ENCODE measurements at regions not wholly inside any gene's neighbourhood (a gene's known extent, or its start where the extent isn't known, plus 50 kb on each side); places are given as distances from the start of the nearest gene placed in this dataset.
A peak's percentile ranks its signal among the peaks of the same experiment; 100 is the strongest.

- H2AFZ ChIP-seq (ENCODE audit: low read depth, low read length) = peak overlapping the region; percentile 21
- no peak overlapping the region for H3K27ac ChIP-seq (ENCODE audit: low read depth, low read length)
Observed at GRCh38 chr10:69684020-69684980, 54.3 kb downstream of the FAM241B start.

GRCh38 chr10:69684981-69685353 lies 54.9 kb downstream of the FAM241B start:
- peaks cover 20% of the 10 kb centered on the region for H3K27me3 ChIP-seq (ENCODE audit: insufficient read depth, low read length)
- DNase-seq (ENCODE audit: low read depth) = no peak
- no peaks in the 10 kb centered on the region for H4K20me1 ChIP-seq (ENCODE audit: insufficient read depth, low read length)
- H3K36me3 ChIP-seq (ENCODE audit: insufficient read depth, low read length) = no peaks in the 10 kb centered on the region
- Mint-ChIP-seq H3K9me3 (ENCODE audit: unreplicated experiment) (peaks cover 5% of the 10 kb centered on the region), H3K27ac (ENCODE audit: unreplicated experiment) (no peak overlapping the region), H3K4me3 (ENCODE audit: unreplicated experiment) (no peak overlapping the region), H3K4me1 (ENCODE audit: low read depth, unreplicated experiment) (peaks cover 20% of the 10 kb centered on the region), H3K27me3 (ENCODE audit: low read depth, unreplicated experiment) (peaks cover 58% of the 10 kb centered on the region), H3K36me3 (ENCODE audit: low read depth, unreplicated experiment) (no peaks in the 10 kb centered on the region)
- TF ChIP-seq EZH2 (IDR thresholded peaks at IDR 0.05; ENCODE audit: insufficient read depth, low read length) (no peak), CTCF (IDR thresholded peaks at IDR 0.05; ENCODE audit: insufficient read depth, low read depth, low read length) (no peak)
- peaks cover 18% of the 10 kb centered on the region for H3K4me1 ChIP-seq (ENCODE audit: insufficient read depth, low read length)
- H3K9ac ChIP-seq (ENCODE audit: low read length) = no peak overlapping the region
- H3K9me3 ChIP-seq (ENCODE audit: insufficient read depth, low read depth, low read length) = no peaks in the 10 kb centered on the region
- no peak for FAIRE-seq
- peak overlapping the region; percentile 18 for H3K4me2 ChIP-seq (ENCODE audit: low read length)
- no peak overlapping the region for H3K4me3 ChIP-seq (ENCODE audit: insufficient read depth, low read depth, low read length)
- no peak overlapping the region for H2AFZ ChIP-seq (ENCODE audit: low read depth, low read length)
- no peak overlapping the region for H3K27ac ChIP-seq (ENCODE audit: low read depth, low read length)
- H3K79me2 ChIP-seq (ENCODE audit: insufficient read depth, low read length) = no peaks in the 10 kb centered on the region

More at GRCh38 chr10:69684020-69684980, 54.3 kb downstream of the FAM241B start:
- H3K36me3 ChIP-seq (ENCODE audit: insufficient read depth, low read length) = no peaks in the 10 kb centered on the region
- no peaks in the 10 kb centered on the region for H3K36me3 Mint-ChIP-seq (ENCODE audit: low read depth, unreplicated experiment)
- H3K4me3 Mint-ChIP-seq (ENCODE audit: unreplicated experiment) = no peak overlapping the region
- no peaks in the 10 kb centered on the region for H3K9me3 ChIP-seq (ENCODE audit: insufficient read depth, low read depth, low read length)
- FAIRE-seq = no peak
- H4K20me1 ChIP-seq (ENCODE audit: insufficient read depth, low read length) = no peaks in the 10 kb centered on the region
- H3K4me3 ChIP-seq (ENCODE audit: insufficient read depth, low read depth, low read length) = no peak overlapping the region
- H3K9ac ChIP-seq (ENCODE audit: low read length) = no peak overlapping the region
- H3K79me2 ChIP-seq (ENCODE audit: insufficient read depth, low read length) = no peaks in the 10 kb centered on the region
- peak; percentile 40 for DNase-seq (ENCODE audit: low read depth)
- H3K4me1 Mint-ChIP-seq (ENCODE audit: low read depth, unreplicated experiment) = peaks cover 21% of the 10 kb centered on the region
- H3K4me1 ChIP-seq (ENCODE audit: insufficient read depth, low read length) = peaks cover 21% of the 10 kb centered on the region
- TF ChIP-seq CTCF (IDR thresholded peaks at IDR 0.05; ENCODE audit: insufficient read depth, low read depth, low read length) (no peak), EZH2 (IDR thresholded peaks at IDR 0.05; ENCODE audit: insufficient read depth, low read length) (no peak)
- H3K27ac Mint-ChIP-seq (ENCODE audit: unreplicated experiment) = no peak overlapping the region
- peaks cover 26% of the 10 kb centered on the region for H3K27me3 ChIP-seq (ENCODE audit: insufficient read depth, low read length)
- H3K9me3 Mint-ChIP-seq (ENCODE audit: unreplicated experiment) = peaks cover 6% of the 10 kb centered on the region
- peak overlapping the region; percentile 18 for H3K4me2 ChIP-seq (ENCODE audit: low read length)
- H3K27me3 Mint-ChIP-seq (ENCODE audit: low read depth, unreplicated experiment) = peaks cover 59% of the 10 kb centered on the region

GRCh38 chr10:69685426-69685801 lies 55.4 kb downstream of the FAM241B start:
- DNase-seq (ENCODE audit: low read depth) (peak; percentile 8), FAIRE-seq (no peak)
- H3K9me3 Mint-ChIP-seq (ENCODE audit: unreplicated experiment) = peaks cover 5% of the 10 kb centered on the region
- Histone ChIP-seq H3K36me3 (ENCODE audit: insufficient read depth, low read length) (no peaks in the 10 kb centered on the region), H3K9me3 (ENCODE audit: insufficient read depth, low read depth, low read length) (no peaks in the 10 kb centered on the region), H3K4me3 (ENCODE audit: insufficient read depth, low read depth, low read length) (no peak overlapping the region), H3K79me2 (ENCODE audit: insufficient read depth, low read length) (no peaks in the 10 kb centered on the region), H2AFZ (ENCODE audit: low read depth, low read length) (no peak overlapping the region), H3K27me3 (ENCODE audit: insufficient read depth, low read length) (peaks cover 16% of the 10 kb centered on the region), H3K4me2 (ENCODE audit: low read length) (peak overlapping the region; percentile 18), H3K27ac (ENCODE audit: low read depth, low read length) (no peak overlapping the region), H3K4me1 (ENCODE audit: insufficient read depth, low read length) (peaks cover 18% of the 10 kb centered on the region), H3K9ac (ENCODE audit: low read length) (no peak overlapping the region), H4K20me1 (ENCODE audit: insufficient read depth, low read length) (no peaks in the 10 kb centered on the region)
- H3K4me1 Mint-ChIP-seq (ENCODE audit: low read depth, unreplicated experiment) = peaks cover 19% of the 10 kb centered on the region
- peaks cover 56% of the 10 kb centered on the region for H3K27me3 Mint-ChIP-seq (ENCODE audit: low read depth, unreplicated experiment)
- H3K4me3 Mint-ChIP-seq (ENCODE audit: unreplicated experiment) = peak overlapping the region; percentile 57
- no peak overlapping the region for H3K27ac Mint-ChIP-seq (ENCODE audit: unreplicated experiment)
- no peaks in the 10 kb centered on the region for H3K36me3 Mint-ChIP-seq (ENCODE audit: low read depth, unreplicated experiment)
- TF ChIP-seq EZH2 (IDR thresholded peaks at IDR 0.05; ENCODE audit: insufficient read depth, low read length) (no peak), CTCF (IDR thresholded peaks at IDR 0.05; ENCODE audit: insufficient read depth, low read depth, low read length) (no peak)

Measured in astrocyte (in vitro differentiated cells and primary cell).